WTC11 (cell line): ENCODE measurements at regions not wholly inside any gene's neighbourhood (a gene's known extent, or its start where the extent isn't known, plus 50 kb on each side); places are given as distances from the start of the nearest gene placed in this dataset.

Experiments
- ATAC-seq: fragments of 200-7000 bp; cut with Tn5 transposase; 2 replicates; pipeline ENCODE4 v1.10.0; 2021; ENCODE audit warnings: mild to moderate bottlenecking, moderate library complexity
- CTCF ChIA-PET: fragments of 300-600 bp; sonication (Branson Sonifier 250); formaldehyde crosslinking; loops from one replicate; lab custom pipeline; 2021; ENCODE audit warnings: antibody characterized with exemption; lab: Charles Lee
- POLR2A ChIA-PET: fragments of 350-600 bp; sonication (Branson Sonifier 250); formaldehyde crosslinking; loops from one replicate; lab custom pipeline; 2021; ENCODE audit warnings: antibody characterized with exemption; lab: Charles Lee
- DNase-seq: peaks from one replicate; pipeline ENCODE4 v3.0.0; 2021; ENCODE audit warnings: low spot score
- H3K27ac Mint-ChIP-seq: 2 replicates; pipeline ENCODE4 v1.8.0; 2021; ENCODE audit warnings: mixed read lengths
- H3K27me3 Mint-ChIP-seq: 2 replicates; pipeline ENCODE4 v1.8.0; 2021; ENCODE audit warnings: low read depth, mild to moderate bottlenecking, moderate library complexity, mixed read lengths
- H3K36me3 Mint-ChIP-seq: 2 replicates; pipeline ENCODE4 v1.8.0; 2021; ENCODE audit warnings: mixed read lengths
- H3K4me1 Mint-ChIP-seq: 2 replicates; pipeline ENCODE4 v1.8.0; 2022; ENCODE audit warnings: mixed read lengths
- H3K4me3 Mint-ChIP-seq: 2 replicates; pipeline ENCODE4 v1.8.0; 2021; ENCODE audit warnings: mild to moderate bottlenecking, moderate library complexity, mixed read lengths
- H3K9me3 Mint-ChIP-seq: 2 replicates; pipeline ENCODE4 v1.8.0; 2021; ENCODE audit warnings: mixed read lengths
- AFF4 ChIP-seq: sonication (generic); formaldehyde crosslinking; IDR thresholded peaks from 2 replicates; pipeline ENCODE4 v1.8.1; 2023; ENCODE audit warnings: mild to moderate bottlenecking, missing genetic modification reagents, borderline replicate concordance
- ARID4B ChIP-seq: sonication (generic); formaldehyde crosslinking; IDR thresholded peaks from 2 replicates; pipeline ENCODE4 v1.8.0; 2023; ENCODE audit warnings: missing genetic modification reagents, mild to moderate bottlenecking, borderline replicate concordance
- ATF2 ChIP-seq: sonication (generic); formaldehyde crosslinking; IDR thresholded peaks from 2 replicates; pipeline ENCODE4 v1.8.1; 2022; ENCODE audit warnings: low read depth, missing genetic modification reagents, borderline replicate concordance
- ATF6 ChIP-seq: sonication (generic); formaldehyde crosslinking; IDR thresholded peaks from 2 replicates; pipeline ENCODE4 v1.8.1; 2023; ENCODE audit warnings: mild to moderate bottlenecking, missing genetic modification reagents
- CBFB ChIP-seq: sonication (generic); formaldehyde crosslinking; IDR thresholded peaks from 2 replicates; pipeline ENCODE4 v1.8.1; 2022; ENCODE audit warnings: mild to moderate bottlenecking, low read depth, missing genetic modification reagents
- CREM ChIP-seq: sonication (generic); formaldehyde crosslinking; IDR thresholded peaks from 2 replicates; pipeline ENCODE4 v1.8.1; 2022; ENCODE audit warnings: mild to moderate bottlenecking, missing genetic modification reagents, moderate library complexity
- GABPB1 ChIP-seq: sonication (generic); formaldehyde crosslinking; IDR thresholded peaks from 2 replicates; pipeline ENCODE4 v1.8.1; 2023; ENCODE audit warnings: mild to moderate bottlenecking, missing genetic modification reagents
- GTF2I ChIP-seq: fragments of 250-450 bp; sonication (Bioruptor Pico); conservative IDR thresholded peaks from 2 replicates; pipeline ENCODE4 v1.4.0; 2021; ENCODE audit warnings: mild to moderate bottlenecking
- IRF2 ChIP-seq: sonication (generic); formaldehyde crosslinking; IDR thresholded peaks from 2 replicates; pipeline ENCODE4 v1.8.0; 2022; ENCODE audit warnings: low read depth, missing genetic modification reagents, borderline replicate concordance
- PRDM15 ChIP-seq: sonication (generic); formaldehyde crosslinking; IDR thresholded peaks from 2 replicates; pipeline ENCODE4 v1.8.0; 2022; ENCODE audit warnings: missing genetic modification reagents
- TCF7 ChIP-seq: sonication (generic); formaldehyde crosslinking; IDR thresholded peaks from 2 replicates; pipeline ENCODE4 v1.8.0; 2022; ENCODE audit warnings: mild to moderate bottlenecking, low read depth, missing genetic modification reagents, moderate library complexity
- USF1 ChIP-seq: sonication (generic); formaldehyde crosslinking; IDR thresholded peaks from 2 replicates; pipeline ENCODE4 v1.8.0; 2022; ENCODE audit warnings: mild to moderate bottlenecking, missing genetic modification reagents
- ZNF121 ChIP-seq: sonication (generic); formaldehyde crosslinking; IDR thresholded peaks from 2 replicates; pipeline ENCODE4 v1.8.0; 2023; ENCODE audit warnings: missing genetic modification reagents
- ZNF138 ChIP-seq: sonication (generic); formaldehyde crosslinking; conservative IDR thresholded peaks from 2 replicates; pipeline ENCODE4 v1.8.1; 2022; ENCODE audit warnings: mild to moderate bottlenecking, moderate library complexity, missing genetic modification reagents
- ZSCAN18 ChIP-seq: fragments of 250-450 bp; sonication (Bioruptor Pico); IDR thresholded peaks from 2 replicates; pipeline ENCODE4 v2.1.2; 2022; ENCODE audit warnings: mild to moderate bottlenecking, moderate library complexity
- TF ChIP-seq, protein P1 (sequence below): sonication (generic); formaldehyde crosslinking; IDR thresholded peaks from 2 replicates; pipeline ENCODE4 v1.8.1; 2022; ENCODE audit warnings: low read depth, mild to moderate bottlenecking, moderate library complexity, missing genetic modification reagents, borderline replicate concordance
- TF ChIP-seq, protein P2 (sequence below): sonication (generic); formaldehyde crosslinking; IDR thresholded peaks from 2 replicates; pipeline ENCODE4 v1.8.1; 2022; ENCODE audit warnings: mild to moderate bottlenecking, moderate library complexity, missing genetic modification reagents

DNA sequence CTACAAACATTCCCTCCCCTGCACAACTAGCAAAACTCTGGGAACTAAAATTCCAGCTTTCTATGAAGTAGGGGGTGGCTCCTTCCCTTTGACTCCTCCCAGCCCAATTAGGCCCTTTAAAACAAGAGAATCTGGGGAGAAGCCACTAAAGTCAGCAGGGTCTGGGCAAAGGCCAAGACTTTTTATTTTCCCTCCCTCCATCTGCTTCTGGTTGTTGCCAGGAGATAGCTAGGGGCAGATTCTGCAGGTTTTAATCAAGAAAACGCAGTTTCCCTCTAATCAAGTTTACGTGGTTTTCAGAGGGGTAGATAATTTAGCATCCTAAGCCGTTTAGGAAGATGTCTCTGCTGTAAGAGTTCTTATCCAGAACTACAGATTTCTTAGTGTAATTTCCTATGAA lies 114.5 kb upstream of the CDH6 start:
- H3K27me3 Mint-ChIP-seq: no peaks in the 10 kb centered on the region; the same call in 1 of the 2 replicates
- H3K27ac Mint-ChIP-seq: no peak overlapping the region
- H3K4me3 Mint-ChIP-seq: no peak overlapping the region
- CTCF ChIA-PET: no interaction called here
- POLR2A ChIA-PET: interaction anchor here (0.5 kb wide), 1 partner anchor 1410 kb away, joined by 6 read pairs; no protein-coding TSS in a partner anchor
- ATAC-seq (no peak), DNase-seq (no peak)
- H3K36me3 Mint-ChIP-seq: peaks cover 12% of the 10 kb centered on the region
- peaks cover 12% of the 10 kb centered on the region for H3K4me1 Mint-ChIP-seq
- peaks cover 14% of the 10 kb centered on the region for H3K9me3 Mint-ChIP-seq
- no peak for TF ChIP-seq CBFB
- no peak for TF ChIP-seq ARID4B (CRISPR knock-in tag)
- no peak for TF ChIP-seq TCF7 (CRISPR knock-in tag)
- TF ChIP-seq ATF2 (CRISPR knock-in tag): no peak
- no peak for TF ChIP-seq AFF4
- TF ChIP-seq, protein P1, sequence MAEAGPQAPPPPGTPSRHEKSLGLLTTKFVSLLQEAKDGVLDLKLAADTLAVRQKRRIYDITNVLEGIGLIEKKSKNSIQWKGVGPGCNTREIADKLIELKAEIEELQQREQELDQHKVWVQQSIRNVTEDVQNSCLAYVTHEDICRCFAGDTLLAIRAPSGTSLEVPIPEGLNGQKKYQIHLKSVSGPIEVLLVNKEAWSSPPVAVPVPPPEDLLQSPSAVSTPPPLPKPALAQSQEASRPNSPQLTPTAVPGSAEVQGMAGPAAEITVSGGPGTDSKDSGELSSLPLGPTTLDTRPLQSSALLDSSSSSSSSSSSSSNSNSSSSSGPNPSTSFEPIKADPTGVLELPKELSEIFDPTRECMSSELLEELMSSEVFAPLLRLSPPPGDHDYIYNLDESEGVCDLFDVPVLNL (CRISPR knock-in tag): no peak
- TF ChIP-seq PRDM15: no peak
- TF ChIP-seq ZNF121 (CRISPR knock-in tag): no peak
- TF ChIP-seq GABPB1: no peak
- TF ChIP-seq IRF2: no peak
- no peak for TF ChIP-seq ZNF138 (CRISPR knock-in tag)
- TF ChIP-seq ZSCAN18 (CRISPR knock-in tag): no peak
- no peak for TF ChIP-seq ATF6
- TF ChIP-seq CREM (CRISPR knock-in tag): no peak
- TF ChIP-seq GTF2I (CRISPR knock-in tag): no peak
- no peak for TF ChIP-seq USF1 (CRISPR knock-in tag)
- TF ChIP-seq, protein P2, sequence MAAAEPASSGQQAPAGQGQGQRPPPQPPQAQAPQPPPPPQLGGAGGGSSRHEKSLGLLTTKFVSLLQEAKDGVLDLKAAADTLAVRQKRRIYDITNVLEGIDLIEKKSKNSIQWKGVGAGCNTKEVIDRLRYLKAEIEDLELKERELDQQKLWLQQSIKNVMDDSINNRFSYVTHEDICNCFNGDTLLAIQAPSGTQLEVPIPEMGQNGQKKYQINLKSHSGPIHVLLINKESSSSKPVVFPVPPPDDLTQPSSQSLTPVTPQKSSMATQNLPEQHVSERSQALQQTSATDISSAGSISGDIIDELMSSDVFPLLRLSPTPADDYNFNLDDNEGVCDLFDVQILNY (CRISPR knock-in tag): no peak
